Esophagus mucosa (tissue), 1 donor: ENCODE measurements at regions not wholly inside any gene's neighbourhood (a gene's known extent, or its start where the extent isn't known, plus 50 kb on each side); places are given as distances from the start of the nearest gene placed in this dataset.
A peak's percentile ranks its signal among the peaks of the same experiment; 100 is the strongest.
"Not testable (repeated sequence)": the region's sequence is repeated elsewhere in the genome, so short reads cannot be mapped to it uniquely, and the experiment has no call there.

ENCODE experiments used
- ATAC-seq: fragments of 200-7000 bp; cut with Tn5 transposase; one replicate; pipeline ENCODE4 v1.9.1; 2020
- donor health status: DM: yes; HTN: yes; CAD: no.

- ATAC-seq, result no peak
Observed at GRCh38 chr20:60171738-60172137, 213.5 kb downstream of the CDH26 start.

GRCh38 chr20:60172346-60172984 lies 214.2 kb downstream of the CDH26 start:
- ATAC-seq, result no peak

- no peak for ATAC-seq
Observed at GRCh38 chr20:60177080-60177479, 218.9 kb downstream of the CDH26 start.

- ATAC-seq, result no peak
Observed at GRCh38 chr20:60180986-60181385, 222.8 kb downstream of the CDH26 start.

GRCh38 chr20:60186412-60186811 lies 228.2 kb downstream of the CDH26 start:
- ATAC-seq, result no peak

- no peak for ATAC-seq
Observed at GRCh38 chr20:60187683-60188082, 229.5 kb downstream of the CDH26 start.

- ATAC-seq, result no peak
Observed at GRCh38 chr20:60191014-60191413, 232.8 kb downstream of the CDH26 start.

GRCh38 chr20:60192326-60192725 lies 234.1 kb downstream of the CDH26 start:
- no peak for ATAC-seq

GRCh38 chr20:60199132-60199531 lies 240.9 kb downstream of the CDH26 start:
- ATAC-seq, result not testable (repeated sequence)

- no peak for ATAC-seq
Observed at GRCh38 chr20:60199866-60200265, 241.6 kb downstream of the CDH26 start.

- no peak for ATAC-seq
Observed at GRCh38 chr20:60200305-60200918, 242.2 kb downstream of the CDH26 start.

- ATAC-seq, result no peak
Observed at GRCh38 chr20:60201198-60201835, 243.1 kb downstream of the CDH26 start.

GRCh38 chr20:60202046-60202445 lies 243.8 kb downstream of the CDH26 start:
- no peak for ATAC-seq

- ATAC-seq, result no peak
Observed at GRCh38 chr20:60203451-60203850, 245.2 kb downstream of the CDH26 start.

- no peak for ATAC-seq
Observed at GRCh38 chr20:60204601-60205000, 246.4 kb downstream of the CDH26 start.

- no peak for ATAC-seq
Observed at GRCh38 chr20:60206259-60206658, 248.0 kb downstream of the CDH26 start.

- no peak for ATAC-seq
Observed at GRCh38 chr20:60209048-60209447, 250.8 kb downstream of the CDH26 start.

GRCh38 chr20:60210779-60211617 lies 252.8 kb downstream of the CDH26 start:
- ATAC-seq, result peak; percentile 69

- ATAC-seq, result no peak
Observed at GRCh38 chr20:60211618-60212463, 253.6 kb downstream of the CDH26 start.

- no peak for ATAC-seq
Observed at GRCh38 chr20:60212695-60213094, 254.5 kb downstream of the CDH26 start.

- no peak for ATAC-seq
Observed at GRCh38 chr20:60213126-60213893, 255.1 kb downstream of the CDH26 start.
